Spleen (tissue), 7 donors: ENCODE measurements at regions not wholly inside any gene's neighbourhood (a gene's known extent, or its start where the extent isn't known, plus 50 kb on each side); places are given as distances from the start of the nearest gene placed in this dataset.

Experiments
- CTCF ChIP-seq, 11 experiments: fragments of 200-600 bp in 7 of 11; fragments of 450-650 bp in 4 of 11; sonication (generic) in 4 of 11; IDR thresholded peaks in 8 of 11; conservative IDR thresholded peaks in 3 of 11; 1 replicate in 7 of 11; 2 replicates in 4 of 11; pipeline versions ENCODE4 v1.4.0 to v1.8.0; 2016 to 2021; ENCODE audit warnings: antibody characterized with exemption in 11 of 11, inconsistent platforms in 4 of 11, mild to moderate bottlenecking in 1 of 11
- POLR2A ChIP-seq, 3 donors: fragments of 450-650 bp; IDR thresholded peaks; one replicate each; pipeline ENCODE4 v1.5.1; 2017; ENCODE audit warnings: antibody characterized with exemption in 3 of 3, mild to moderate bottlenecking in 1 of 3
- donor health status: DM: no; HTN: no; CAD: no; lungs with moderate emphysema.
- donor health status: DM: no; HTN: no; CAD: no.
- donor health status: DM: no; HTN: no; CAD: no.

- TF ChIP-seq POLR2A (IDR thresholded peaks at IDR 0.05) (no peak), CTCF (IDR thresholded peaks at IDR 0.05 in 8 of 11, conservative IDR thresholded peaks at IDR 0.05 in 3 of 11) (no peak)
Observed at GRCh38 chr6:147903321-147903720, 394.8 kb downstream of the SAMD5 start.
